ES-I3 (cell line): ENCODE measurements at regions not wholly inside any gene's neighbourhood (a gene's known extent, or its start where the extent isn't known, plus 50 kb on each side); places are given as distances from the start of the nearest gene placed in this dataset.
"Not testable (repeated sequence)": the region's sequence is repeated elsewhere in the genome, so short reads cannot be mapped to it uniquely, and the experiment has no call there.

ENCODE experiments used
- H3K36me3 ChIP-seq: 2 replicates; pipeline ENCODE4 v1.6.1; 2013; ENCODE audit warnings: mild to moderate bottlenecking, low read length, control low read depth, moderate library complexity; ENCODE audit not compliant: insufficient read depth
- H3K4me1 ChIP-seq: 2 replicates; pipeline ENCODE4 v1.6.1; 2013; ENCODE audit warnings: mild to moderate bottlenecking, control low read depth, low read length; ENCODE audit not compliant: insufficient read depth
- H3K9ac ChIP-seq: 2 replicates; pipeline ENCODE4 v1.6.1; 2013; ENCODE audit warnings: low read depth, mild to moderate bottlenecking, low read length, moderate library complexity
- H3K9me3 ChIP-seq: 2 replicates; pipeline ENCODE4 v1.6.1; 2013; ENCODE audit warnings: mild to moderate bottlenecking, low read length, moderate library complexity; ENCODE audit not compliant: control insufficient read depth, insufficient read depth

DNA sequence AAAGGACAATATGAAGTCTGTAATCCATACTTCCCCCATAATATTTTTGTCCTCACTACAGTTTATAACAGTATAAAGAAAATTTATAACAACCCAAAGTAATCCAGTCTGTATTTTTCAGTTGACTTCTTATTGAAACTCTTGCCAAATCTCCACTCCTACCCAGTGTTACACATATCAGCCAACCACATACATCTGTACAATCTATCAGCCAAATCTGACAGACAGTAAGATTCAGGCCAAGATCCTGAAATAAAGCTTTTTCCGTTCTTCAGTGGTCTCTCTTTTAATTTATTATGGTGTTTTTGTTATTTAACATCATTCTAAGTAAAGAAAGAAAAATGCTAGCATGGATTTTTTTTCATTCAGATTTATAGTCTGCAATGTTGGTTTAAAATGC, 2370.9 kb upstream of the RAG2 start:
- H3K9ac ChIP-seq = no peak overlapping the region
- H3K9me3 ChIP-seq = no peaks in the 10 kb centered on the region
- H3K4me1 ChIP-seq = no peaks in the 10 kb centered on the region
- H3K36me3 ChIP-seq = no peaks in the 10 kb centered on the region

GRCh38 chr11:38952698-38953097, 2354.7 kb upstream of the RAG2 start:
- Histone ChIP-seq H3K36me3 (no peaks in the 10 kb centered on the region), H3K9ac (no peak overlapping the region), H3K9me3 (no peaks in the 10 kb centered on the region), H3K4me1 (no peaks in the 10 kb centered on the region)

DNA sequence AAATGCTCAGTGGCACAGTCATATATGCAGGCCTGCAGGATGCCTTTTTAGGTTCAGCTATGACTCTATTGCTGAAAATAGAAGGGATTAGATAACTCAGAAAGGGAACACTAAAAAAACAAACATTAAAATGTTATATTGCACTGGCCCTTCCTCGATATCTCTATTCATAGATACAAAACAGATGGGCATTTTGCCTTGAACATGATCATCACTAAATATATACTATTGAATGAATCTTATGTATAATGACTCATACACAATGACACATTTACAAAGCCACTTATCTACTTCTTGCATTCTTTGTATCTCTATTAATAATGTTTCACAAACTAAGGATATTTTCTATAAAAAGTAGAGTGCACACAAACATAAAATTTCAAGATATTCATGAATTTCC, 2352.8 kb upstream of the RAG2 start:
- Histone ChIP-seq H3K9me3 (peaks cover 5% of the 10 kb centered on the region; the same call in 1 of the 2 replicates), H3K4me1 (no peaks in the 10 kb centered on the region), H3K9ac (no peak overlapping the region), H3K36me3 (no peaks in the 10 kb centered on the region)

GRCh38 chr11:38948392-38948791, 2350.4 kb upstream of the RAG2 start:
- peaks cover 5% of the 10 kb centered on the region; the same call in 1 of the 2 replicates for H3K9me3 ChIP-seq
- H3K9ac ChIP-seq = no peak overlapping the region
- no peaks in the 10 kb centered on the region for H3K4me1 ChIP-seq
- H3K36me3 ChIP-seq = no peaks in the 10 kb centered on the region

GRCh38 chr11:38937709-38938108, 2339.7 kb upstream of the RAG2 start:
- H3K9ac ChIP-seq = no peak overlapping the region
- no peaks in the 10 kb centered on the region for H3K36me3 ChIP-seq
- H3K4me1 ChIP-seq = no peaks in the 10 kb centered on the region

DNA sequence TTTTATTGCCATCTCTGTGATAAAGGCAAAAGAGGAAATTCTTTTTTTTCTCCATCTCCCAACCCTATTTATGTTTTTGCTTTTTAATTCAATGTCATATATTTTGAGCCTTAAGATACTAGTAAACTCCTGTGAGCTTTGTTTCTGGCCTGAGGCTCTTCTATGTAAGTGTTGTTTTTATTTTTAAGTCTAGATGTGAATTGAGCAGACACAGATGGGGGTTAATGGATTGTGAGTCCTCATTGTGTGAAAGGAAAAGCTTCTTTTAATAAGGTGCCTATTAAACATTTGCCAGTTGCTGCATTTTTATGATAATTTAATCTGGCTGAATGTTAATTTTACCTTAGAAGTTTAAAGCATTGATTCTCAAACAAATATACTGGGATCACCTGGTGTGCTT, 2337.9 kb upstream of the RAG2 start:
- Histone ChIP-seq H3K9ac (no peak overlapping the region), H3K4me1 (no peaks in the 10 kb centered on the region), H3K36me3 (no peaks in the 10 kb centered on the region), H3K9me3 (no peaks in the 10 kb centered on the region)

More at GRCh38 chr11:38937709-38938108, 2339.7 kb upstream of the RAG2 start:
- no peaks in the 10 kb centered on the region for H3K9me3 ChIP-seq

DNA sequence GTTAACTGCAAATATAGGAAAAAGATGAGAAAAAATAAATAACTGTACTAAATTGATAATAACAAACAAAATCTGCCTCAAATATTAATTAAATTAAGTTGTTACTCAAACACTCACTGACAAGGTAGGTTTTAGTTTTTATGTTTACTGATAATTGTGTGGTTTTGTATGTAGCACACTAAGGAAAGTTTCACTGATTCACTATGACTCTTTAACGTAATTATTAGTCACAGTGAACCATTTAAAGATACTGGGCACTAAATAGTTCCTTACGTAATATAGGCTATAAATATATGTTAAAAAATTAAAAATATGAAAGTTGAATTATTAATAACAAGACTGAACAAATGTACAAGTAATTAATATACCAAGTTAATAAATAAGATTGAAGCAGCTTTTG, 2330.0 kb upstream of the RAG2 start:
- Histone ChIP-seq H3K9ac (no peak overlapping the region), H3K36me3 (no peaks in the 10 kb centered on the region), H3K4me1 (no peaks in the 10 kb centered on the region), H3K9me3 (no peaks in the 10 kb centered on the region)

GRCh38 chr11:38924644-38925043, 2326.6 kb upstream of the RAG2 start:
- Histone ChIP-seq H3K36me3 (no peaks in the 10 kb centered on the region), H3K4me1 (no peaks in the 10 kb centered on the region), H3K9ac (no peak overlapping the region), H3K9me3 (no peaks in the 10 kb centered on the region)

GRCh38 chr11:38900211-38900610, 2302.2 kb upstream of the RAG2 start:
- H3K9ac ChIP-seq = peak overlapping the region; percentile 8; the same call in 1 of the 2 replicates
- H3K9me3 ChIP-seq = no peaks in the 10 kb centered on the region
- H3K36me3 ChIP-seq = no peaks in the 10 kb centered on the region
- H3K4me1 ChIP-seq = peaks cover 21% of the 10 kb centered on the region

DNA sequence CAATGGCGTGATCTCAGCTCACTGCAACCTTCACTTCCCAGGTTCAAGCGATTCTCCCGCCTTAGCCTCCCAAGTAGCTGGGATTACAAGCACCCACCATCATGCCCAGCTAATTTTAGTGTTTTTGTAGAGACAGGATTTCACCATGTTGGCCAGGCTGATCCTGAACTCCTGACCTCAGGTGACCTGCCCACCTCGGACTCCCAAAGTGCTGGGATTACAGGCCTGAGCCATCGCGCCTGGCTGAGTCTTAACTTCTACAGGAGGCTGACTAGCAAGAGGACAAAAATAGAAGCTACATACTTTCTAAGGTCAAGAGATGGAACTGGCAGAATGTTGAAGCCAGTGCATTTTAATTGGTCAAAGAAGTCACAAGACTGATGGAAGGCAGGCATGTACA, 2296.2 kb upstream of the RAG2 start:
- not testable (repeated sequence) for H3K9ac ChIP-seq, H3K4me1 ChIP-seq, H3K9me3 ChIP-seq, H3K36me3 ChIP-seq

DNA sequence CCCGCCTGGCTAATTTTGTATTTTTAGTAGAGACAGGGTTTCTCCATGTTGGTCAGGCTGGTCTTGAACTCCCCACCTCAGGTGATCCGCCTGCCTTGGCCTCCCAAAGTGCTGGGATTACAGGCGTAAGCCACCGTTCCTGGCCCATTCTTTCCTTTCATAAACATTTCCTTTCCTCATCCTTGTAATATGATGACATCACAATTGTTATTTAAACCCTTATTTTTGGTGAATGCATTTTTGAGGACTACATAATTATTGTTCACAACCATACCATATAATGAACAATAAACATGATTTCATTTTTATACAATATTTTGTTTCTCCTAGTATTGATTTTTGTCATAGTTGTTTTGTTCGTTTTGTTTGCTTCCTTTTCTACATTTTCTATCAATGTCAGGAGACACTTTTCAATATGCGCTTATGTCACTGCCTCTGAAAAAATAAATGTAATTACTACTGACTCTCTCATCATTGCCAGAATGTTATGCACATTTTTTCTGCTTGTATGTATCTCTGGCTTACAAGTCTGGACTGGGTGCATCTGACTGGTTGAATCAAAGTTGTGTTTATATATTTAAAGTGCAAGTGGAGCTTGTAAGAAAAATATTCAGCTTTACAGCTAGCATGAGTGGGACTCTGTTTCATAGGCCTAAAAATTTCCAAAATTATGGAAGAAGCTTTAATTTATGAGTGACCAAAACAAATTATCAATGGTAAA, 2286.3 kb upstream of the RAG2 start:
- no peaks in the 10 kb centered on the region for H3K9me3 ChIP-seq
- H3K36me3 ChIP-seq = no peaks in the 10 kb centered on the region
- H3K4me1 ChIP-seq = no peaks in the 10 kb centered on the region
- no peak overlapping the region for H3K9ac ChIP-seq

- H3K9ac ChIP-seq = no peak overlapping the region
- no peaks in the 10 kb centered on the region for H3K36me3 ChIP-seq
- H3K4me1 ChIP-seq = no peaks in the 10 kb centered on the region
- H3K9me3 ChIP-seq = no peaks in the 10 kb centered on the region
These were observed 2269.3 kb upstream of the RAG2 start for GRCh38 chr11:38867338-38867737.

GRCh38 chr11:38865922-38866321, 2267.9 kb upstream of the RAG2 start:
- no peaks in the 10 kb centered on the region for H3K36me3 ChIP-seq
- H3K9me3 ChIP-seq = no peaks in the 10 kb centered on the region
- no peaks in the 10 kb centered on the region for H3K4me1 ChIP-seq
- no peak overlapping the region for H3K9ac ChIP-seq

- H3K9ac ChIP-seq = no peak overlapping the region
- H3K36me3 ChIP-seq = no peaks in the 10 kb centered on the region
- H3K4me1 ChIP-seq = no peaks in the 10 kb centered on the region
- H3K9me3 ChIP-seq = no peaks in the 10 kb centered on the region
These were observed 2245.0 kb upstream of the RAG2 start for GRCh38 chr11:38842991-38843390.

GRCh38 chr11:38839071-38839470, 2241.0 kb upstream of the RAG2 start:
- H3K36me3 ChIP-seq = no peaks in the 10 kb centered on the region
- H3K9ac ChIP-seq = no peak overlapping the region
- no peaks in the 10 kb centered on the region for H3K9me3 ChIP-seq
- H3K4me1 ChIP-seq = no peaks in the 10 kb centered on the region
